Stomach (tissue), 4 donors: ENCODE measurements at regions not wholly inside any gene's neighbourhood (a gene's known extent, or its start where the extent isn't known, plus 50 kb on each side); places are given as distances from the start of the nearest gene placed in this dataset.

Experiments used
- EP300 ChIP-seq: sonication (generic); formaldehyde crosslinking; IDR thresholded peaks from one replicate; pipeline ENCODE4 v1.6.1; 2017; ENCODE audit warnings: antibody characterized with exemption
- POLR2A ChIP-seq, 4 donors: fragments of 450-650 bp; IDR thresholded peaks; one replicate each; pipeline ENCODE4 v1.6.1; 2016; ENCODE audit warnings: antibody characterized with exemption in 4 of 4, control low read depth in 2 of 4, mild to moderate bottlenecking in 1 of 4, moderate library complexity in 1 of 4
- POLR2AphosphoS5 ChIP-seq, 3 donors: sonication (generic); formaldehyde crosslinking; IDR thresholded peaks; one replicate each; pipeline ENCODE4 v1.6.1; 2016; ENCODE audit warnings: antibody characterized with exemption in 3 of 3
- TF ChIP-seq, protein P1 (sequence below), 7 experiments: fragments of 450-650 bp in 4 of 7; fragments of 200-600 bp in 3 of 7; sonication (generic) in 3 of 7; IDR thresholded peaks; one replicate each; pipeline ENCODE4 v1.5.1; 2016 to 2019; ENCODE audit warnings: antibody characterized with exemption in 7 of 7, control low read depth in 2 of 7, mild to moderate bottlenecking in 1 of 7

DNA sequence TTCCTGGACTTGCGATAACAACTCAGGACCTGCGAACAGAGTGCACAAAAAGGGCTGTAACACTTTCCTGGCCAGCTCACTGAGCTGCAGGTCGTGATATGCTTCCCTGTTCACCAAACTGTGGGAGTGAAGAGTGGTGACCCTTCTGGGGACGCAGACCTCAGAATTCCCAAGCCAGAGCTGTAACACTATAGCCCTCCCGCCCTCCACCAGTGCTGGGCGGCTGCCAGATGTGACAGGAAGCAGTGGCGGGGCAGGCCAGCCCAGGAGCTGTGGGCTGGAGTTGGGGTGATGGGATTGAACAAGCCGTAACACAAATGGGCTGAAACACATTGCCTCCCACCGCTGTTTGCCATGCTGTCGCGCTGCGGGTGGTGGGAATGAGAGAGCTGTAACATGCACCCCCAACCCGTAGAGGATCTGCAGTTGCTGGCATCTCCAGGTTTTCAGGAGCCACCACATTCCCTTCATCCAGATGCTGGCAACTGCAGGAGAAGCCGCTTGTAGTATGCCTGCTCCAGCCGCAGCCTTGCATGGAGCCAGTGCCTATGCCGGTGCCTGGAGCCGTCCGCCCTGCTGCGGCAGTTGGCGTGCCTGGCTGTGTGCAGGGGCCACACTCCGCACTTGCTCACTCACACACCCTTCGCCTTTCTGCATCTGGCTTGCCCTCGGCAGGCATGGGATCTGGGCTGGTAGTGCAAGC is 145.8 kb downstream of the GPCPD1 start:
- TF ChIP-seq POLR2A (IDR thresholded peaks at IDR 0.05) (no peak), POLR2AphosphoS5 (IDR thresholded peaks at IDR 0.05) (no peak), EP300 (no peak)
- TF ChIP-seq, protein P1, sequence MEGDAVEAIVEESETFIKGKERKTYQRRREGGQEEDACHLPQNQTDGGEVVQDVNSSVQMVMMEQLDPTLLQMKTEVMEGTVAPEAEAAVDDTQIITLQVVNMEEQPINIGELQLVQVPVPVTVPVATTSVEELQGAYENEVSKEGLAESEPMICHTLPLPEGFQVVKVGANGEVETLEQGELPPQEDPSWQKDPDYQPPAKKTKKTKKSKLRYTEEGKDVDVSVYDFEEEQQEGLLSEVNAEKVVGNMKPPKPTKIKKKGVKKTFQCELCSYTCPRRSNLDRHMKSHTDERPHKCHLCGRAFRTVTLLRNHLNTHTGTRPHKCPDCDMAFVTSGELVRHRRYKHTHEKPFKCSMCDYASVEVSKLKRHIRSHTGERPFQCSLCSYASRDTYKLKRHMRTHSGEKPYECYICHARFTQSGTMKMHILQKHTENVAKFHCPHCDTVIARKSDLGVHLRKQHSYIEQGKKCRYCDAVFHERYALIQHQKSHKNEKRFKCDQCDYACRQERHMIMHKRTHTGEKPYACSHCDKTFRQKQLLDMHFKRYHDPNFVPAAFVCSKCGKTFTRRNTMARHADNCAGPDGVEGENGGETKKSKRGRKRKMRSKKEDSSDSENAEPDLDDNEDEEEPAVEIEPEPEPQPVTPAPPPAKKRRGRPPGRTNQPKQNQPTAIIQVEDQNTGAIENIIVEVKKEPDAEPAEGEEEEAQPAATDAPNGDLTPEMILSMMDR (IDR thresholded peaks at IDR 0.05) = no peak
